Natural killer cell (primary cell): ENCODE measurements at regions not wholly inside any gene's neighbourhood (a gene's known extent, or its start where the extent isn't known, plus 50 kb on each side); places are given as distances from the start of the nearest gene placed in this dataset.

Experiments
- ATAC-seq, 3 donors: fragments of 150-1000 bp in 2 of 3; fragments of 200-7000 bp in 1 of 3; cut with Tn5 transposase; 1 replicate in 1 of 3; 2 replicates in 2 of 3; pipeline ENCODE4 v1.10.0; 2021; ENCODE audit warnings: mild to moderate bottlenecking in 2 of 3, moderate library complexity in 2 of 3
- DNase-seq, 2 donors: peaks; one replicate each; pipeline versions ENCODE4 v3.0.0 to v3.0.0-alpha.2; 2013 to 2021; ENCODE audit warnings: mixed read lengths in 1 of 2
- H3K27ac ChIP-seq: one replicate; pipeline ENCODE4 v1.5.1; 2013; ENCODE audit warnings: mild to moderate bottlenecking, low read length
- H3K27me3 ChIP-seq: one replicate; pipeline ENCODE4 v1.6.1; 2013; ENCODE audit warnings: low read length; ENCODE audit not compliant: control insufficient read depth, insufficient read depth
- H3K36me3 ChIP-seq: one replicate; pipeline ENCODE4 v1.6.1; 2013; ENCODE audit warnings: low read length; ENCODE audit not compliant: control insufficient read depth, insufficient read depth
- H3K4me1 ChIP-seq: one replicate; pipeline ENCODE4 v1.6.1; 2013; ENCODE audit warnings: low read length; ENCODE audit not compliant: control insufficient read depth, insufficient read depth
- H3K4me3 ChIP-seq: one replicate; pipeline ENCODE4 v1.5.1; 2013; ENCODE audit warnings: low read length
- H3K9me3 ChIP-seq: one replicate; pipeline ENCODE4 v1.6.1; 2013; ENCODE audit warnings: low read length; ENCODE audit not compliant: control insufficient read depth, insufficient read depth
- H3K27ac Mint-ChIP-seq, 2 donors: one replicate each; pipeline ENCODE4 v1.8.0; 2022; ENCODE audit warnings: mild to moderate bottlenecking in 2 of 2, mixed read lengths in 2 of 2, moderate library complexity in 1 of 2
- H3K27me3 Mint-ChIP-seq, 2 donors: one replicate each; pipeline ENCODE4 v1.8.0; 2022; ENCODE audit warnings: low read depth in 2 of 2, mixed read lengths in 2 of 2
- H3K36me3 Mint-ChIP-seq: one replicate; pipeline ENCODE4 v1.8.0; 2022; ENCODE audit warnings: mixed read lengths
- H3K4me1 Mint-ChIP-seq, 2 donors: one replicate each; pipeline ENCODE4 v1.8.0; 2022; ENCODE audit warnings: mixed read lengths in 2 of 2
- H3K4me3 Mint-ChIP-seq: one replicate; pipeline ENCODE4 v1.8.0; 2022; ENCODE audit warnings: mild to moderate bottlenecking, moderate library complexity, mixed read lengths
- H3K9me3 Mint-ChIP-seq, 2 donors: one replicate each; pipeline ENCODE4 v1.8.0; 2022; ENCODE audit warnings: mixed read lengths in 2 of 2
- WGBS: methylation state at CpG from one replicate; pipeline ENCODE4 v1.1.7; 2013; ENCODE audit warnings: missing lambda C conversion rate; ENCODE audit not compliant: insufficient coverage; 5-methylcytosine and 5-hydroxymethylcytosine counted together
- intact Hi-C: fragments of 100-400 bp; cut with micrococcal nuclease; formaldehyde crosslinking; loops from one replicate; pipeline ENCODE4 v1.14.2; 2022
- TF ChIP-seq, protein P1 (sequence below): fragments of 200-600 bp; IDR thresholded peaks from one replicate; pipeline ENCODE4 v1.8.0; 2022; ENCODE audit warnings: antibody characterized with exemption

DNA sequence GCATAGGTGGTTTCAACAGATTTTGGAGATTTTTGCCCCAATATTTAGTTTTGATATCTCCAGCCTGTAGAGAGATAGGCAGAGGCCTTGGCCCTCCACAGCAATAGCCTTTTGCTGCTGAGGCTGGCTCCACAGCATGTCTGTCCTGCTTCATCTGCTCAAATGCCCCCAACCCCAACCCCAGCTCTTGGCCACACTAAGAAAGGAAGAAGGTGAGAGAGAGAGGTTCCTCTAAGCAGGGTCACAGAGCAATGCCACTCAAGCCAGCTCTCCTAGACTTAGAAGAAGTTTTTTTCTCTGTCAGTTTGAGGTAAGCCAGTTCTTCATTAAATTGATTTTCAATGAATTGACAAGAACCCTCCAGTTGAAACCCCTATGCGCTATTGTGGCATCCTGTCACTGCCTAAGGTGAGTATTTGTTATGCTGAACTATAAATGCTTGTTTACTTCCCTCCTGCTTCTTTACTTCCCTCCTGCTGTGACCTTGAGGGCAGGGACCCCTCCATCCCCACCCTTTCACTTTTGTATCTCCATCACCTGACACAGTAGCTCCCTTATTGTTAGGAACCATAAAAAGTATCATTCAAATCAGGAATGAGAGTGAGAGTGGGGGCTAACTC, 366.2 kb upstream of the CNR1 start:
- Mint-ChIP-seq H3K4me1 (no peaks in the 10 kb centered on the region), H3K4me3 (no peak overlapping the region), H3K27me3 (peaks cover 12 to 15% of the 10 kb centered on the region in 2 donors), H3K9me3 (peaks cover 0 to 4% of the 10 kb centered on the region in 2 donors), H3K36me3 (no peaks in the 10 kb centered on the region), H3K27ac (no peak overlapping the region)
- Histone ChIP-seq H3K4me3 (no peak overlapping the region), H3K27me3 (no peaks in the 10 kb centered on the region), H3K4me1 (no peaks in the 10 kb centered on the region), H3K36me3 (no peaks in the 10 kb centered on the region), H3K9me3 (no peaks in the 10 kb centered on the region), H3K27ac (no peak overlapping the region)
- intact Hi-C loops, result no loop called here
- 100% methylated on average over 1 of the region's 1 CpG for WGBS
- DNase-seq (no peak), ATAC-seq (no peak)
- TF ChIP-seq, protein P1, sequence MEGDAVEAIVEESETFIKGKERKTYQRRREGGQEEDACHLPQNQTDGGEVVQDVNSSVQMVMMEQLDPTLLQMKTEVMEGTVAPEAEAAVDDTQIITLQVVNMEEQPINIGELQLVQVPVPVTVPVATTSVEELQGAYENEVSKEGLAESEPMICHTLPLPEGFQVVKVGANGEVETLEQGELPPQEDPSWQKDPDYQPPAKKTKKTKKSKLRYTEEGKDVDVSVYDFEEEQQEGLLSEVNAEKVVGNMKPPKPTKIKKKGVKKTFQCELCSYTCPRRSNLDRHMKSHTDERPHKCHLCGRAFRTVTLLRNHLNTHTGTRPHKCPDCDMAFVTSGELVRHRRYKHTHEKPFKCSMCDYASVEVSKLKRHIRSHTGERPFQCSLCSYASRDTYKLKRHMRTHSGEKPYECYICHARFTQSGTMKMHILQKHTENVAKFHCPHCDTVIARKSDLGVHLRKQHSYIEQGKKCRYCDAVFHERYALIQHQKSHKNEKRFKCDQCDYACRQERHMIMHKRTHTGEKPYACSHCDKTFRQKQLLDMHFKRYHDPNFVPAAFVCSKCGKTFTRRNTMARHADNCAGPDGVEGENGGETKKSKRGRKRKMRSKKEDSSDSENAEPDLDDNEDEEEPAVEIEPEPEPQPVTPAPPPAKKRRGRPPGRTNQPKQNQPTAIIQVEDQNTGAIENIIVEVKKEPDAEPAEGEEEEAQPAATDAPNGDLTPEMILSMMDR, result no peak

DNA sequence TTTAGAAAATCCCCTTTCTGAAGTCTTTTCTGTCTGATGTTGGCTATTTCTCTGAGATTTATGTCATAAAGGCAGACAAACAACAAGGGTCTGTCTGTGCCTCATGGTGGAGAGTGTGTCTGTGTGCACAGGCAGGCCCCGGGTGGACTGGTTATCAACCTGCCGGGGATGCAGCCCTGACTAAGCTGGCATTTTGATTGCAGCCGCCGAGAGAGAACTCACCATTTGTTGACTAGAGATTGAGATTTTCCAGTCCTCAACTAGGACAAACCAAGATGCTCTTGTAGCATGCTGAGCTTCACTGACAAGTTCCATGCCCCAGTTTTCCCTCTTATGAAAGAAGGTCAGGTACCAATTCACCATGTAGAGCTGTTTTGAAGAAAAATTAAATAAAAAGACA, 363.6 kb upstream of the CNR1 start:
- ATAC-seq (no peak), DNase-seq (no peak)
- H3K27ac ChIP-seq, result no peak overlapping the region
- Mint-ChIP-seq H3K27me3 (peaks cover 0 to 3% of the 10 kb centered on the region in 2 donors), H3K36me3 (no peaks in the 10 kb centered on the region), H3K4me1 (no peaks in the 10 kb centered on the region), H3K9me3 (peaks cover 0 to 7% of the 10 kb centered on the region in 2 donors), H3K4me3 (no peak overlapping the region), H3K27ac (no peak overlapping the region)
- intact Hi-C loops, result no loop called here
- no peaks in the 10 kb centered on the region for H3K4me1 ChIP-seq
- WGBS, result 89% methylated on average over 4 of the region's 4 CpGs
- H3K4me3 ChIP-seq, result no peak overlapping the region
- no peaks in the 10 kb centered on the region for H3K36me3 ChIP-seq
- H3K27me3 ChIP-seq, result no peaks in the 10 kb centered on the region
- TF ChIP-seq, protein P1, result no peak
- no peaks in the 10 kb centered on the region for H3K9me3 ChIP-seq

DNA sequence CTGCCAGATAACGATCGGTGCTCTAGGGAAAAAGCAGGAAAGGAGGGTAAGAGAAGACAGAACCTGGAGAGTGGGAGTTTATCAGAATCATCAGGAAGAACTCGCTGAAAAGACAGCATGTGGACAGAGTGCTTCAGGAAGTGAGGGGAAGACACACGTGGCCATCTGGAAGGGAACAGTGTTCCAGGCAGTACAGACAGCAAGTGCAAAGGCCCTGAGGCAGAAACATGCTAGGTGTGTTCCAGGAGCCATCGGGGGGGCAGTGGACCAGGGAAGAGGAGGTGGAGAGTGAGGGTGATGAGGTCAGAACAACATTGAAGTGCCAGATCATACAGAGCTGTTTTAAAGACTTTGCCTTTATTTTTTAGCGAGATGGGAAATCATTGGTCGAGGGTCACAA, 354.3 kb upstream of the CNR1 start:
- DNase-seq (no peak), ATAC-seq (no peak)
- Mint-ChIP-seq H3K4me1 (no peaks in the 10 kb centered on the region), H3K9me3 (peaks cover 4 to 8% of the 10 kb centered on the region in 2 donors), H3K36me3 (no peaks in the 10 kb centered on the region), H3K4me3 (no peak overlapping the region), H3K27me3 (no peaks in the 10 kb centered on the region), H3K27ac (no peak overlapping the region)
- H3K27ac ChIP-seq, result no peak overlapping the region
- H3K4me1 ChIP-seq, result no peaks in the 10 kb centered on the region
- no peaks in the 10 kb centered on the region for H3K9me3 ChIP-seq
- 78% methylated on average over 7 of the region's 7 CpGs for WGBS
- intact Hi-C loops, result no loop called here
- no peaks in the 10 kb centered on the region for H3K27me3 ChIP-seq
- H3K4me3 ChIP-seq, result no peak overlapping the region
- TF ChIP-seq, protein P1, result no peak
- no peaks in the 10 kb centered on the region for H3K36me3 ChIP-seq

DNA sequence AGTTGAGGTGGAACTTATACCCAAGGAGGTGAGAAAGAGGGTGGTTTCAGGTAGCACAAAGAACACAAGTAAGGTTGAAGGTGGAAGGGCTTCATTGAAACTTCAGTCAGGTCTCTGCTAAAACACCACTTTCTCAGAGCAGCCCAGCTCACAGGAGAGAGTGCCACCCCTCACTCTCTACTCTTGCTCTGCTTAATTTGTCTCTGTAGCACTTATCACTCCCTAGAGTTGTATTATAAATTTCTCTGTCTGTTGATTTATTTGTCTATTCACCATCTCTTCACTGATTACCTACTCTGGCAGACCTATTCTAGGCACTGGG, 353.8 kb upstream of the CNR1 start:
- no peak for DNase-seq
- H3K4me1 Mint-ChIP-seq, result no peaks in the 10 kb centered on the region
- H3K4me3 Mint-ChIP-seq, result no peak overlapping the region
- TF ChIP-seq, protein P1, result no peak
- no peaks in the 10 kb centered on the region for H3K27me3 Mint-ChIP-seq
- no peaks in the 10 kb centered on the region for H3K9me3 ChIP-seq
- no peaks in the 10 kb centered on the region for H3K4me1 ChIP-seq
- intact Hi-C loops, result no loop called here
- H3K4me3 ChIP-seq, result no peak overlapping the region
- H3K27me3 ChIP-seq, result no peaks in the 10 kb centered on the region
- H3K36me3 Mint-ChIP-seq, result no peaks in the 10 kb centered on the region
- H3K36me3 ChIP-seq, result no peaks in the 10 kb centered on the region
- H3K9me3 Mint-ChIP-seq, result peaks cover 4 to 7% of the 10 kb centered on the region in 2 donors
- no peak overlapping the region for H3K27ac Mint-ChIP-seq
- no peak overlapping the region for H3K27ac ChIP-seq
- no peak for ATAC-seq
